ENCODE measurements at regions not wholly inside any gene's neighbourhood (a gene's known extent, or its start where the extent isn't known, plus 50 kb on each side); places are given as distances from the start of the nearest gene placed in this dataset.

DNA sequence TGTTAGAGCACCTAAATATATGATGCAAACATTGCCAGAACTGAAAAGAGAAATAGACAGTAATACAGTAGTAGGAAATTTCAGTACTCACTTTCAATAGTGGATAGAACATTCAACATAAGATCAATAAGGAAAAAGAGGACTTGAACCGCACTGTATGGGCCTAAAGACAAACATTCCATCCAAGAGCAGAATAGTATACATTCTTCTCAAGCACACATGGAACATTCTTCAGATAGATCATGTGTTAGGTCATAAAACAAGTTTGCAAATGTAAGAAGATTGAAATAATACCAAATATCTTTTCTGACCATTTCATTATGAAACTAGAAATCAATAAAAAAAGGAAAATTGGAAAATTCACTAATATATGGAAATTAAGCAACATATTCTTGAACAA lies 185.4 kb upstream of the FOXP2 start:
- ChIA-PET POLR2A (no interaction called here), CTCF (no interaction called here)

DNA sequence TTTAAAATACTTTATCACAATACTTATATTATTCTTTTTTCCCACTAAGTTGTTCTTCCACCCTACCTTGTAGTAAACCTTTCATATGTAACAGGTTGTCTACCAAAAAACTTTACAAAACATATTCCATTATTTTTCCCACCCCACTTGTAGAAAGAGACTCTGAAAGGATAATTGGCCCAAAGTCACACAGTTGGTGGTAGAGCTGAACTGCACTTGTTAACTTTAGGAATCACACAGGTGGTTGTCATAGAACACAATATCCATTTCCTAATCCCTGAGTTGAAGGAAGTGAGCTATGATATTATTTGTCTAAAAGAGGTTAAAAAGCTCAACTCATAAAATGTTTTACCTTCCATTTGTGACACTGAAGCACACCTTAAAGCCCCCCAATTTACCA lies 188.8 kb upstream of the FOXP2 start:
- CTCF ChIA-PET: no interaction called here
- POLR2A ChIA-PET: no interaction called here
- TF ChIP-seq, protein P1, sequence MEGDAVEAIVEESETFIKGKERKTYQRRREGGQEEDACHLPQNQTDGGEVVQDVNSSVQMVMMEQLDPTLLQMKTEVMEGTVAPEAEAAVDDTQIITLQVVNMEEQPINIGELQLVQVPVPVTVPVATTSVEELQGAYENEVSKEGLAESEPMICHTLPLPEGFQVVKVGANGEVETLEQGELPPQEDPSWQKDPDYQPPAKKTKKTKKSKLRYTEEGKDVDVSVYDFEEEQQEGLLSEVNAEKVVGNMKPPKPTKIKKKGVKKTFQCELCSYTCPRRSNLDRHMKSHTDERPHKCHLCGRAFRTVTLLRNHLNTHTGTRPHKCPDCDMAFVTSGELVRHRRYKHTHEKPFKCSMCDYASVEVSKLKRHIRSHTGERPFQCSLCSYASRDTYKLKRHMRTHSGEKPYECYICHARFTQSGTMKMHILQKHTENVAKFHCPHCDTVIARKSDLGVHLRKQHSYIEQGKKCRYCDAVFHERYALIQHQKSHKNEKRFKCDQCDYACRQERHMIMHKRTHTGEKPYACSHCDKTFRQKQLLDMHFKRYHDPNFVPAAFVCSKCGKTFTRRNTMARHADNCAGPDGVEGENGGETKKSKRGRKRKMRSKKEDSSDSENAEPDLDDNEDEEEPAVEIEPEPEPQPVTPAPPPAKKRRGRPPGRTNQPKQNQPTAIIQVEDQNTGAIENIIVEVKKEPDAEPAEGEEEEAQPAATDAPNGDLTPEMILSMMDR (IDR thresholded peaks at IDR 0.05; ENCODE audit: insufficient read depth, low read length, missing control alignments): no peak
- H3K4me3 ChIP-seq (ENCODE audit: low read depth, low read length): no peak overlapping the region
- DNase-seq (ENCODE audit: low read depth, low spot score): no peak

More for the DNA sequence above, 185.4 kb upstream of the FOXP2 start:
- no peak overlapping the region for H3K4me3 ChIP-seq (ENCODE audit: low read depth, low read length)
- TF ChIP-seq, protein P1 (IDR thresholded peaks at IDR 0.05; ENCODE audit: insufficient read depth, low read length, missing control alignments): no peak
- DNase-seq (ENCODE audit: low read depth, low spot score): no peak

DNA sequence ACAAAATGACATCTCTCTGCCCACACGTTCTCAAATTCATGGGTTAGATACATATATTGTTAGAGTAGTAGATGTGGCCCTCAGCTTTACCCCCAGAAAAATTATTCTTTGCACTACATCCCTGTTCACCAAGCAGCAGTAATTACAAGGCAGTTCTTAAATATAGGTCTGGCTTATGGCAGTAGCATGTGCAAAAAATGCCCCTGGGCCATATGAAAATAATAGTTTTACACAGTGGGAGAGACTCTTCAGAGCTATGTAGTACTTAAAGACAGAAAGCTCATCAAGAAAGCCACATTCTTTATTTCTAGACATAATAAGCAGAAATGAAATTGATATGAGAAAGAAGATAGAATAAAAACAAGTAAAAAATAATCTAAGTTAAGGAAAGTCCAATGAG lies 196.3 kb upstream of the FOXP2 start:
- no peak for DNase-seq (ENCODE audit: low read depth, low spot score)
- CTCF ChIA-PET: no interaction called here
- H3K4me3 ChIP-seq (ENCODE audit: low read depth, low read length): no peak overlapping the region
- TF ChIP-seq, protein P1 (IDR thresholded peaks at IDR 0.05; ENCODE audit: insufficient read depth, low read length, missing control alignments): no peak
- POLR2A ChIA-PET: no interaction called here

DNA sequence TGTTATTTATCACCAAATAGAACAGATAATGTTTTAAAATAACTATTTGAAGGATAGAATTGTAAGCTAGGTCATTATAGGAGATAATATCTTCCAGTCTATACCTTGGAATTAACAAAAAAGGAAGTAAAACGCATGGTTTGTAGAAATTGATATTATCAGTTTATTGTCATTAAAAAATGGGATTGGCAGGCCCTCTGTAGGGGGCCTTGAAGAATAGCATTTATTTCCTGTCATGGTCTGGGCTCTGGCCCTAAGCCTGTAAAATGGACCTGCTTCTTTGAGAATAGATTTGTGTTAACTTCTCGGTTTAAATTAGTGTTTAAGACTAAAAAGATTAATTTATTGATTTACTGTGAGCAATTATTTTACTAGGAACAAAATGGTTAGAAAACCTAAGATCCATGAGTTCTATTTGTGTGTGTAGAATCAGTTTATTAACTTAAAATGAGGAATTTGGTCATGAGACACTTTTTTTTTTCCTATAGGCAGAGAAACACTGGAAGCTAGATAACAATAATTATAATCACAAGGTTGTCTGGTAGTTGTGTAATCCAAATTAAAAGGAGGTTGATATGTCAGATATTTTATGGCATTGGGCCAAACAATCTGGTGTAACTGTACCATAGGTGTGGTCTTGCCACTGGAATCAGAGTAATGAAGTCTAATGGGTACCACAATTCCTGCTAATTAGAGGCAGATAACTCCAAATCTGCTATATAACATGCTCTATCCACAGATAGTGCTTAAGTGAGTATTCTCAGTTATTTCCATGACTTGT lies 197.4 kb upstream of the FOXP2 start:
- ChIA-PET POLR2A (no interaction called here), CTCF (no interaction called here)

DNA sequence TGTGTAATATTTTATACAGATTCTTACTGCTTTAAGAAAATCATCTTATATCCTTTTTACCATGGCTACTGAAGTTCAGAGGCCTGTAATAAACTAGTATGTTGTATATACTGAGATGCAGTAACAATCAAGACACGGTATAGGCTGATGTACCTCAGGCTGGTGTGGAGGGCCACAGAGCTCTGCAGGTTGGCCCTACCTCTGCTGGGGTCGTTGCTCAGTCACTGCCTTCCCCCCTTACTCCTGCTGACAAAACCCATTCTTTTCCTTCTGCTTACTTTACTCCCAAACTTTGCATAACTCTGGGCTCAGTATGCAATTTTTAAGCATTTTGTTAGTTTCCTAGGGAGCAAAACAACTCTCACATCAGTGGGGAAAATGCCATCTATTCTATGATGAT lies 200.1 kb upstream of the FOXP2 start:
- H3K4me3 ChIP-seq (ENCODE audit: low read depth, low read length): no peak overlapping the region
- TF ChIP-seq, protein P1 (IDR thresholded peaks at IDR 0.05; ENCODE audit: insufficient read depth, low read length, missing control alignments): no peak
- POLR2A ChIA-PET: no interaction called here
- CTCF ChIA-PET: no interaction called here
- DNase-seq (ENCODE audit: low read depth, low spot score): no peak

More for the DNA sequence above, 197.4 kb upstream of the FOXP2 start:
- no peak overlapping the region for H3K4me3 ChIP-seq (ENCODE audit: low read depth, low read length)
- no peak for DNase-seq (ENCODE audit: low read depth, low spot score)
- TF ChIP-seq, protein P1 (IDR thresholded peaks at IDR 0.05; ENCODE audit: insufficient read depth, low read length, missing control alignments): no peak

DNA sequence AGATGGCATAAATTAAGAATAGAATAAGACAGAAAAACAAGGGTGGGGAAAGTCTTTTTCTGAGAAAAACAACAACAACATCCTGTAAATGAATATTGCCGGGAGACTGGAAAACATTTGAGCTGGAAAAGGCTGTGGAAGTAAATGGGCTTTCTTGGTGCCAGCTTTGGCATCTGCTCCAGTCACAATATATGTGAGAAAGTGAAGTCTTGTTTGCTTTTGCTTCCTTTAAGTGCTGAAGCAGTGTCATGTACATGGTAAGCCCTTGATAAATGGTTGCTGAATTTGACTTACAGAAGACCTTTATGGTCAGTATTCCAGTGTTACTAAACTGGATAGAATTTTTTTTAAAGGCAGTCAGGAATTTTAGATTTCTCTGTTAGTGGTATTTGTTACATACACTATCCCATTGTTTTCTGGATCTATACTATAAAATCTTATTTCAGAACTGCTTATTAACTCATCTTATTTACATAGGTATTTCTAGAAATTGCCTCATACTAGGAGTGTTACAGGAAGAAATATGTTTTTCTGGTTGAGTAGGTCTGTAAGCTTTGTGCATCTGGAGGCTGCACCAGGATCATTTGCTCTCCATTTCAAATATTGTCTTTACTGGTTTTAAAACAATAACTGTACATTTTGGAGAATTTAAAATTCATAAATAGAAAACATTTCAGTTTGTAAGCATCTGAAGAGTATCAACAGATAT lies 201.7 kb upstream of the FOXP2 start:
- H3K4me3 ChIP-seq (ENCODE audit: low read depth, low read length): no peak overlapping the region
- POLR2A ChIA-PET: no interaction called here
- CTCF ChIA-PET: no interaction called here
- no peak for DNase-seq (ENCODE audit: low read depth, low spot score)
- TF ChIP-seq, protein P1 (IDR thresholded peaks at IDR 0.05; ENCODE audit: insufficient read depth, low read length, missing control alignments): no peak

Measured in AG04449 (cell line).